Cardiac muscle cell (in vitro differentiated cells and primary cell): ENCODE measurements at regions not wholly inside any gene's neighbourhood (a gene's known extent, or its start where the extent isn't known, plus 50 kb on each side); places are given as distances from the start of the nearest gene placed in this dataset.

Experiments
- DNase-seq, 2 donors: peaks; one replicate each; pipeline versions ENCODE4 v3.0.0 to v3.0.0-alpha.2; 2010 to 2017; ENCODE audit warnings: low read depth in 1 of 2, low spot score in 1 of 2
- H3K27ac ChIP-seq: fragments of 200-600 bp; sonication (generic); 2 replicates; pipeline ENCODE4 v1.5.1; 2016
- H3K27me3 ChIP-seq: fragments of 200-600 bp; sonication (generic); 2 replicates; pipeline ENCODE4 v1.6.0; 2016; ENCODE audit warnings: control low read depth
- H3K36me3 ChIP-seq: fragments of 200-600 bp; sonication (generic); 2 replicates; pipeline ENCODE4 v1.5.1; 2016; ENCODE audit warnings: control low read depth
- H3K4me1 ChIP-seq: fragments of 200-600 bp; sonication (generic); 2 replicates; pipeline ENCODE4 v1.8.1; 2017; ENCODE audit warnings: low read depth, mild to moderate bottlenecking, mixed run types
- H3K4me3 ChIP-seq: fragments of 200-600 bp; sonication (generic); 2 replicates; pipeline ENCODE4 v1.5.1; 2016; ENCODE audit warnings: mild to moderate bottlenecking
- H3K9me3 ChIP-seq: fragments of 200-600 bp; sonication (generic); 2 replicates; pipeline ENCODE4 v1.5.1; 2017; ENCODE audit warnings: low read depth, mild to moderate bottlenecking, control low read depth
- CTCF ChIP-seq: IDR thresholded peaks from 2 replicates; pipeline ENCODE4 v1.5.1; 2012; ENCODE audit warnings: low read depth, mild to moderate bottlenecking, low read length

GRCh38 chr18:49668574-49669275, 106.9 kb downstream of the LIPG start:
- Histone ChIP-seq H3K27ac (no peak overlapping the region), H3K9me3 (no peaks in the 10 kb centered on the region), H3K36me3 (no peaks in the 10 kb centered on the region), H3K4me3 (no peak overlapping the region), H3K27me3 (no peaks in the 10 kb centered on the region), H3K4me1 (peaks cover 4% of the 10 kb centered on the region)
- TF ChIP-seq CTCF, result no peak
- DNase-seq, result peak; percentile 14 to 91

- Histone ChIP-seq H3K4me1 (no peaks in the 10 kb centered on the region), H3K4me3 (no peak overlapping the region), H3K36me3 (no peaks in the 10 kb centered on the region), H3K27me3 (no peaks in the 10 kb centered on the region), H3K27ac (no peak overlapping the region), H3K9me3 (no peaks in the 10 kb centered on the region)
- no peak for TF ChIP-seq CTCF
- no peak for DNase-seq
Measured at GRCh38 chr18:49667462-49667861, 105.6 kb downstream of the LIPG start.

GRCh38 chr18:49666045-49666775, 104.4 kb downstream of the LIPG start:
- no peaks in the 10 kb centered on the region for H3K9me3 ChIP-seq
- H3K4me3 ChIP-seq, result no peak overlapping the region
- no peaks in the 10 kb centered on the region for H3K4me1 ChIP-seq
- peak in 1 of 2 donors; percentile 40 for DNase-seq
- no peak for TF ChIP-seq CTCF
- H3K36me3 ChIP-seq, result no peaks in the 10 kb centered on the region
- H3K27me3 ChIP-seq, result no peaks in the 10 kb centered on the region
- no peak overlapping the region for H3K27ac ChIP-seq

- no peak overlapping the region for H3K27ac ChIP-seq
- DNase-seq, result peak in 1 of 2 donors; percentile 37
- no peaks in the 10 kb centered on the region for H3K27me3 ChIP-seq
- H3K4me3 ChIP-seq, result no peak overlapping the region
- no peaks in the 10 kb centered on the region for H3K36me3 ChIP-seq
- no peak for TF ChIP-seq CTCF
- no peaks in the 10 kb centered on the region for H3K9me3 ChIP-seq
- H3K4me1 ChIP-seq, result peaks cover under 1% of the 10 kb centered on the region
Measured at GRCh38 chr18:49663899-49664890, 102.3 kb downstream of the LIPG start.

GRCh38 chr18:49662506-49662905, 100.6 kb downstream of the LIPG start:
- no peak for TF ChIP-seq CTCF
- H3K27ac ChIP-seq, result no peak overlapping the region
- peaks cover 6% of the 10 kb centered on the region for H3K4me1 ChIP-seq
- no peaks in the 10 kb centered on the region for H3K27me3 ChIP-seq
- DNase-seq, result no peak
- no peaks in the 10 kb centered on the region for H3K9me3 ChIP-seq
- no peak overlapping the region for H3K4me3 ChIP-seq
- H3K36me3 ChIP-seq, result no peaks in the 10 kb centered on the region
